ENCODE measurements at regions not wholly inside any gene's neighbourhood (a gene's known extent, or its start where the extent isn't known, plus 50 kb on each side); places are given as distances from the start of the nearest gene placed in this dataset.

- H3K23me2 ChIP-seq (ENCODE audit: low read depth, low read length) = peaks cover 7% of the 10 kb centered on the region; the same call in 1 of the 2 replicates
- H3K14ac ChIP-seq (ENCODE audit: insufficient read length) = no peak overlapping the region
- ChIA-PET POLR2A (ENCODE audit: partially characterized antibody) (no interaction called here), CTCF (ENCODE audit: partially characterized antibody) (interaction anchor here (0.6 to 5.6 kb wide), 22 partner anchors 7 to 442 kb away, joined by 3 to 46 read pairs (median 4); no protein-coding TSS in a partner anchor)
- H3K36me3 ChIP-seq (ENCODE audit: control insufficient read depth in 2 of 4, insufficient read depth in 4 of 4, low read length in 3 of 4) = no peaks in the 10 kb centered on the region
- no peak overlapping the region for H3K4ac ChIP-seq (replicated peaks; ENCODE audit: insufficient read length, low read depth, low read length)
- no peak overlapping the region for H4K8ac ChIP-seq (ENCODE audit: extremely low read depth, insufficient read depth, low read length)
- H2BK5ac ChIP-seq (ENCODE audit: low read depth, low read length) = no peak overlapping the region
- no peak overlapping the region for H3K56ac ChIP-seq (replicated peaks; ENCODE audit: insufficient read length, low read depth, low read length)
- H3K4me2 ChIP-seq (ENCODE audit: insufficient read depth in 1 of 2, low read depth in 2 of 2, low read length in 2 of 2) = no peak overlapping the region
- H3K4me3 ChIP-seq (ENCODE audit: extremely low read depth in 1 of 4, insufficient read depth in 2 of 4, low read depth in 3 of 4, low read length in 4 of 4) = no peak overlapping the region
- H3K23ac ChIP-seq (ENCODE audit: insufficient read length) = no peak overlapping the region
- no peak overlapping the region for H2AFZ ChIP-seq (ENCODE audit: low read length)
- no peaks in the 10 kb centered on the region for H3K79me1 ChIP-seq (ENCODE audit: low read depth, low read length)
- WGBS, 2 experiments (ENCODE audit: extremely low coverage in 1 of 2, insufficient coverage in 1 of 2, insufficient read length in 1 of 2, insufficient replicate concordance in 2 of 2, low coverage in 1 of 2, low lambda C conversion rate in 2 of 2, missing lambda C conversion rate in 1 of 2) = 97% methylated on average over 3 of the region's 3 CpGs; no CpG with 5 or more reads in 1 of the 2 experiments
- H3K27ac ChIP-seq (ENCODE audit: low read depth, low read length) = no peak overlapping the region
- H3K27me3 ChIP-seq (replicated peaks in 1 of 4; ENCODE audit: control insufficient read depth in 3 of 4, extremely low read depth in 1 of 4, insufficient read depth in 3 of 4, low read length in 3 of 4) = peaks cover 0 to 8% (median 6%) of the 10 kb centered on the region in 4 experiments; a peak in 3 of 7 replicates
- no peak overlapping the region for H4K5ac ChIP-seq (ENCODE audit: insufficient read length, low read depth, low read length)
- peaks cover 0 to 2% of the 10 kb centered on the region in 2 experiments for H4K20me1 ChIP-seq (replicated peaks in 1 of 2; ENCODE audit: control insufficient read depth in 1 of 2, insufficient read depth in 2 of 2, low read length in 2 of 2)
- H4K91ac ChIP-seq (replicated peaks; ENCODE audit: insufficient read length, low read length) = no peak overlapping the region
- no peak overlapping the region for H2BK20ac ChIP-seq (ENCODE audit: low read length)
- no peak overlapping the region for H3K9ac ChIP-seq (replicated peaks in 1 of 4; ENCODE audit: extremely low read depth in 1 of 4, low read depth in 3 of 4, low read length in 3 of 4)
- no peak overlapping the region for H2AK5ac ChIP-seq (ENCODE audit: low read depth, low read length)
- no peak overlapping the region for H2BK12ac ChIP-seq (ENCODE audit: low read depth, low read length)
- H2BK120ac ChIP-seq (replicated peaks; ENCODE audit: low read depth, low read length) = no peak overlapping the region
- H3K18ac ChIP-seq (ENCODE audit: extremely low read depth, low read length) = no peak overlapping the region
- FAIRE-seq (no peak), DNase-seq (ENCODE audit: low read depth in 1 of 2, low spot score in 2 of 2) (no peak)
- no peak overlapping the region for H2BK15ac ChIP-seq (ENCODE audit: low read length)
- H3K79me2 ChIP-seq (ENCODE audit: control insufficient read depth in 1 of 2, insufficient read depth in 2 of 2, low read length in 2 of 2) = no peaks in the 10 kb centered on the region
- H3K4me1 ChIP-seq (replicated peaks in 1 of 4; ENCODE audit: control insufficient read depth in 3 of 4, insufficient read depth in 4 of 4, low read length in 3 of 4) = peaks cover 0 to 3% (median under 1%) of the 10 kb centered on the region in 4 experiments; a peak in 6 of 7 replicates
- H3K9me3 ChIP-seq (ENCODE audit: insufficient read depth in 2 of 2, low read depth in 1 of 2, low read length in 1 of 2) = peaks cover 0 to 3% of the 10 kb centered on the region in 2 experiments; a peak in 1 of 4 replicates
- TF ChIP-seq EGR1 (IDR thresholded peaks at IDR 0.05; ENCODE audit: borderline replicate concordance, low read depth, low read length) (no peak), SUZ12 (IDR thresholded peaks at IDR 0.05; ENCODE audit: low read length) (no peak), GABPA (IDR thresholded peaks at IDR 0.05; ENCODE audit: borderline replicate concordance, insufficient read depth, low read length) (no peak), ATF3 (IDR thresholded peaks at IDR 0.05; ENCODE audit: insufficient read depth, low read depth, low read length) (no peak), CBX5 (IDR thresholded peaks at IDR 0.05; ENCODE audit: low read depth, low read length) (no peak), SIX5 (IDR thresholded peaks at IDR 0.05; ENCODE audit: low read depth, low read length) (no peak), PHF8 (conservative IDR thresholded peaks at IDR 0.05; ENCODE audit: low read depth, low read length) (no peak), MAX (IDR thresholded peaks at IDR 0.05) (no peak), CTCF (IDR thresholded peaks at IDR 0.05; ENCODE audit: control extremely low read depth in 1 of 3, insufficient read depth in 1 of 3, low read depth in 1 of 3, low read length in 3 of 3) (no peak), RXRA (IDR thresholded peaks at IDR 0.05; ENCODE audit: insufficient read depth, low read depth, low read length) (no peak)
These were observed 61.7 kb upstream of the MAP3K4 start for GRCh38 chr6:160929831-160930230.
